ENCODE measurements at regions not wholly inside any gene's neighbourhood (a gene's known extent, or its start where the extent isn't known, plus 50 kb on each side); places are given as distances from the start of the nearest gene placed in this dataset.

DNA sequence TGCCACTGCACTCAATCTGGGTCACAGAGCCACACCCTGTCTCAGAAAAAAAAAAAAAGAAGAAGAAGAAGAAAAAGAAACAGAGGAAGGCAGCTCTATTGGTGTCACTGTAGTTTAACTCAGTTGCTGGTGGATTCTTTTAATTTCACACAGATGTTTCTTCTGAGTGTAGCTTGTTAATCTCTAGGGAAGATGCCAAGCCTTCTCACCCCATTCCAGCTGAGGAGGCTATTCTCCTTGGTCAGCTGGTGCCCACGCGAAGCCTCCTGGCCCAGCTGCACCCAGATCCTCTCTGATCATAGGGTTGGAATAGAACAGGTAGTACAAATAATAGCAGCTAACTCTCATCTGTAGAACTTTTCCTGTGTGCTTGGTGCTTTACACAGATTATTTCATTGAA is 113.8 kb upstream of the SPRY4 start:
- TF ChIP-seq, protein P1, sequence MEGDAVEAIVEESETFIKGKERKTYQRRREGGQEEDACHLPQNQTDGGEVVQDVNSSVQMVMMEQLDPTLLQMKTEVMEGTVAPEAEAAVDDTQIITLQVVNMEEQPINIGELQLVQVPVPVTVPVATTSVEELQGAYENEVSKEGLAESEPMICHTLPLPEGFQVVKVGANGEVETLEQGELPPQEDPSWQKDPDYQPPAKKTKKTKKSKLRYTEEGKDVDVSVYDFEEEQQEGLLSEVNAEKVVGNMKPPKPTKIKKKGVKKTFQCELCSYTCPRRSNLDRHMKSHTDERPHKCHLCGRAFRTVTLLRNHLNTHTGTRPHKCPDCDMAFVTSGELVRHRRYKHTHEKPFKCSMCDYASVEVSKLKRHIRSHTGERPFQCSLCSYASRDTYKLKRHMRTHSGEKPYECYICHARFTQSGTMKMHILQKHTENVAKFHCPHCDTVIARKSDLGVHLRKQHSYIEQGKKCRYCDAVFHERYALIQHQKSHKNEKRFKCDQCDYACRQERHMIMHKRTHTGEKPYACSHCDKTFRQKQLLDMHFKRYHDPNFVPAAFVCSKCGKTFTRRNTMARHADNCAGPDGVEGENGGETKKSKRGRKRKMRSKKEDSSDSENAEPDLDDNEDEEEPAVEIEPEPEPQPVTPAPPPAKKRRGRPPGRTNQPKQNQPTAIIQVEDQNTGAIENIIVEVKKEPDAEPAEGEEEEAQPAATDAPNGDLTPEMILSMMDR (IDR thresholded peaks at IDR 0.05), result no peak
- TF ChIP-seq POLR2A (IDR thresholded peaks at IDR 0.05), result no peak

All from heart left ventricle (tissue), 13 donors.